GM12892 (cell line): ENCODE measurements at regions not wholly inside any gene's neighbourhood (a gene's known extent, or its start where the extent isn't known, plus 50 kb on each side); places are given as distances from the start of the nearest gene placed in this dataset.

ENCODE experiments used
- POLR2AphosphoS5 ChIP-seq: IDR thresholded peaks from 2 replicates; pipeline ENCODE4 v1.6.1; 2011; ENCODE audit warnings: low read depth, low read length, control low read depth
- TAF1 ChIP-seq: IDR thresholded peaks from 2 replicates; pipeline ENCODE4 v1.6.1; 2011; ENCODE audit warnings: low read depth, mild to moderate bottlenecking, control low read depth, low read length, borderline replicate concordance

GRCh38 chr7:115474137-115474536, 552.2 kb downstream of the MDFIC start:
- no peak for TF ChIP-seq POLR2AphosphoS5
- TF ChIP-seq TAF1: no peak
